DND-41 (cell line): ENCODE measurements at regions not wholly inside any gene's neighbourhood (a gene's known extent, or its start where the extent isn't known, plus 50 kb on each side); places are given as distances from the start of the nearest gene placed in this dataset.

Source experiments
- EZH2 ChIP-seq: IDR thresholded peaks from 3 replicates; pipeline ENCODE4 v1.6.1; 2012; ENCODE audit warnings: borderline replicate concordance, low read depth, mild to moderate bottlenecking, moderate library complexity, low read length, inconsistent platforms; ENCODE audit not compliant: severe bottlenecking
- TF ChIP-seq, protein P1 (sequence below): IDR thresholded peaks from 2 replicates; pipeline ENCODE4 v1.5.1; 2012; ENCODE audit warnings: borderline replicate concordance, low read length, moderate library complexity, mild to moderate bottlenecking; ENCODE audit not compliant: poor library complexity, severe bottlenecking; ENCODE audit errors: extremely low read depth

DNA sequence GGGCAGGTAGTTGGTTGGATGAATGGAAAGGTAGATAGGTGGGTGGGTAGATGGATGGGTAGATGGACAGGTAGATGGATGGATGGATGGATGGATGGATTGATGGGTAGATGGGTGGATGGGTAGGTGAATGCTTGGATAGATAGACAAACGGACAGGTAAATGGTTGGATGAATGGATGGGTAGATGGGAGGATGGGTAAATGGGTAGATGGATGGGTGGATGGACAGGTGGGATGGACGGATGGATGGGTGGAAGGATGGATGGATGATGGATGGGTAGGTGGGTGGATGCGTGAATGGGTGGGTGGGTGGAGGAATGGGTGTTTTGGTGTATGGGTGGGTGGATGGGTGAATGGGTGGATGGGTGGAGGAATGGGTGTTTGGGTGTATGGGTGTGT is 50.1 kb upstream of the ASAP2 start:
- TF ChIP-seq, protein P1, sequence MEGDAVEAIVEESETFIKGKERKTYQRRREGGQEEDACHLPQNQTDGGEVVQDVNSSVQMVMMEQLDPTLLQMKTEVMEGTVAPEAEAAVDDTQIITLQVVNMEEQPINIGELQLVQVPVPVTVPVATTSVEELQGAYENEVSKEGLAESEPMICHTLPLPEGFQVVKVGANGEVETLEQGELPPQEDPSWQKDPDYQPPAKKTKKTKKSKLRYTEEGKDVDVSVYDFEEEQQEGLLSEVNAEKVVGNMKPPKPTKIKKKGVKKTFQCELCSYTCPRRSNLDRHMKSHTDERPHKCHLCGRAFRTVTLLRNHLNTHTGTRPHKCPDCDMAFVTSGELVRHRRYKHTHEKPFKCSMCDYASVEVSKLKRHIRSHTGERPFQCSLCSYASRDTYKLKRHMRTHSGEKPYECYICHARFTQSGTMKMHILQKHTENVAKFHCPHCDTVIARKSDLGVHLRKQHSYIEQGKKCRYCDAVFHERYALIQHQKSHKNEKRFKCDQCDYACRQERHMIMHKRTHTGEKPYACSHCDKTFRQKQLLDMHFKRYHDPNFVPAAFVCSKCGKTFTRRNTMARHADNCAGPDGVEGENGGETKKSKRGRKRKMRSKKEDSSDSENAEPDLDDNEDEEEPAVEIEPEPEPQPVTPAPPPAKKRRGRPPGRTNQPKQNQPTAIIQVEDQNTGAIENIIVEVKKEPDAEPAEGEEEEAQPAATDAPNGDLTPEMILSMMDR: no peak
- TF ChIP-seq EZH2: no peak
